OCI-LY7 (cell line): ENCODE measurements at regions not wholly inside any gene's neighbourhood (a gene's known extent, or its start where the extent isn't known, plus 50 kb on each side); places are given as distances from the start of the nearest gene placed in this dataset.

Experiments
- BruUV-seq: library from RNA; stranded (reverse); fragments of 400-500 nt; replicated peaks from 2 replicates; lab custom pipeline; 2021; lab: Mats Ljungman, UMichigan
- CTCF ChIA-PET: fragments of 300-600 bp; sonication (Branson Sonifier 250); formaldehyde crosslinking; loops from one replicate; lab custom pipeline; 2022; ENCODE audit warnings: antibody characterized with exemption; ENCODE audit not compliant: unreplicated experiment; lab: Charles Lee
- POLR2A ChIA-PET: fragments of 300-600 bp; sonication (Branson Sonifier 250); formaldehyde crosslinking; loops from one replicate; lab custom pipeline; 2022; ENCODE audit warnings: antibody characterized with exemption; lab: Charles Lee
- DNase-seq: peaks from one replicate; pipeline ENCODE4 v3.0.0-alpha.2; 2015; ENCODE audit warnings: low spot score
- H2AFZ ChIP-seq: fragments of 200-600 bp; sonication (generic), shearing (Covaris generic); 2 replicates; pipeline ENCODE4 v1.6.1; 2014; ENCODE audit warnings: mild to moderate bottlenecking, antibody characterized with exemption, low read length, moderate library complexity
- H3K27ac ChIP-seq: fragments of 200-600 bp; sonication (generic); 2 replicates; pipeline ENCODE4 v1.5.1; 2014; ENCODE audit warnings: mixed run types, low read depth, mild to moderate bottlenecking, moderate library complexity, low read length, inconsistent platforms; ENCODE audit not compliant: poor library complexity, severe bottlenecking
- H3K36me3 ChIP-seq: fragments of 200-600 bp; sonication (generic); 2 replicates; pipeline ENCODE4 v1.6.1; 2014; ENCODE audit warnings: mild to moderate bottlenecking, antibody characterized with exemption, low read length, moderate library complexity, mixed read lengths; ENCODE audit not compliant: insufficient read depth
- H3K4me1 ChIP-seq: fragments of 200-600 bp; sonication (generic); 2 replicates; pipeline ENCODE4 v1.5.1; 2014; ENCODE audit warnings: mild to moderate bottlenecking, low read length; ENCODE audit not compliant: insufficient read depth, poor library complexity, severe bottlenecking
- H3K4me2 ChIP-seq: fragments of 200-600 bp; sonication (generic); 2 replicates; pipeline ENCODE4 v1.6.1; 2014; ENCODE audit warnings: mild to moderate bottlenecking, low read length
- H3K4me3 ChIP-seq: fragments of 200-600 bp; sonication (generic); 2 replicates; pipeline ENCODE4 v1.5.1; 2014; ENCODE audit warnings: mild to moderate bottlenecking, low read depth, low read length; ENCODE audit not compliant: poor library complexity, severe bottlenecking
- H3K79me2 ChIP-seq: fragments of 200-600 bp; sonication (generic); 2 replicates; pipeline ENCODE4 v1.6.1; 2016; ENCODE audit warnings: low read depth, mild to moderate bottlenecking, low read length, moderate library complexity, mixed read lengths; ENCODE audit not compliant: insufficient read depth
- H3K9me2 ChIP-seq: fragments of 200-600 bp; sonication (generic); 2 replicates; pipeline ENCODE4 v1.6.1; 2016; ENCODE audit warnings: mild to moderate bottlenecking, low read length, mixed read lengths; ENCODE audit not compliant: insufficient read depth
- H3K9me3 ChIP-seq: fragments of 200-600 bp; sonication (generic); 2 replicates; pipeline ENCODE4 v1.6.1; 2014; ENCODE audit warnings: mild to moderate bottlenecking, mixed run types, low read length, mixed read lengths
- H4K20me1 ChIP-seq: fragments of 200-600 bp; sonication (generic); 2 replicates; pipeline ENCODE4 v1.6.1; 2014; ENCODE audit warnings: mild to moderate bottlenecking, antibody characterized with exemption, low read length, moderate library complexity, mixed read lengths; ENCODE audit not compliant: insufficient read depth
- CTCF ChIP-seq: fragments of 200-600 bp; sonication (generic); conservative IDR thresholded peaks from 2 replicates; pipeline ENCODE4 v1.5.1; 2014; ENCODE audit warnings: mild to moderate bottlenecking, antibody characterized with exemption, low read length, moderate library complexity, mixed read lengths
- EZH2phosphoT487 ChIP-seq: fragments of 200-600 bp; sonication (generic); IDR thresholded peaks from 2 replicates; pipeline ENCODE4 v1.6.1; 2018; ENCODE audit warnings: low read depth, borderline replicate concordance, mild to moderate bottlenecking, mixed run types, antibody characterized with exemption, low read length, moderate library complexity, mixed read lengths
- intact Hi-C: fragments of 100-400 bp; cut with micrococcal nuclease; formaldehyde crosslinking; loops from one replicate; pipeline ENCODE4 v1.10.0; 2022; ENCODE audit not compliant: unreplicated experiment

GRCh38 chr13:107993239-107993949 is 221.9 kb downstream of the LIG4 start:
- no peak for DNase-seq
- no peaks in the 10 kb centered on the region for H3K9me2 ChIP-seq
- H3K36me3 ChIP-seq = no peaks in the 10 kb centered on the region
- ChIA-PET POLR2A (no interaction called here), CTCF (no interaction called here)
- BruUV-seq = no TSS peak
- H3K27ac ChIP-seq = no peak overlapping the region
- no peaks in the 10 kb centered on the region for H3K79me2 ChIP-seq
- TF ChIP-seq CTCF (no peak), EZH2phosphoT487 (no peak)
- no peaks in the 10 kb centered on the region for H3K9me3 ChIP-seq
- intact Hi-C loops = no loop called here
- H3K4me3 ChIP-seq = no peak overlapping the region
- no peaks in the 10 kb centered on the region for H4K20me1 ChIP-seq
- no peak overlapping the region for H2AFZ ChIP-seq
- H3K4me2 ChIP-seq = no peak overlapping the region
- H3K4me1 ChIP-seq = no peaks in the 10 kb centered on the region

DNA sequence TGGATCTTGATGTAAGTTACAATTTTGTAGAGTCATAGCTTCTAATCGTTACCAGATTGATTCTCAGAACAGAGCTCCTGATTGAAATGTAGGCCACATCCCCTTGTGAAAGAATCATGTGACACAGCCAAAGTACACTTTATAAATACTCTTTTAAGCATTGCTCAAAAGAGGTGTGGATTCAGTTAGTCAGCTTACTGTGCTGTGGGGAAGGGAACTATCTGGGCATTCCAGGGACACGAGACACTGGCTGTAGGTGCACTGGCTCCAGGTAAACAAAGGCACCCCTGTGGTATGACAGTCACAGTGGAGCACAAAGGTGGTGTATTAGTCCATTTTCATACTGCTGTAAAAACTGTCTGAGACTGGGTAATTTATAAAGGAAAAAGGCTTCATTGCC is 222.8 kb downstream of the LIG4 start:
- intact Hi-C loops = no loop called here
- CTCF ChIA-PET = no interaction called here
- no peaks in the 10 kb centered on the region for H3K4me1 ChIP-seq
- H4K20me1 ChIP-seq = no peaks in the 10 kb centered on the region
- BruUV-seq = no TSS peak
- no peak overlapping the region for H3K27ac ChIP-seq
- DNase-seq = no peak
- no peaks in the 10 kb centered on the region for H3K79me2 ChIP-seq
- no peak overlapping the region for H2AFZ ChIP-seq
- H3K9me3 ChIP-seq = no peaks in the 10 kb centered on the region
- no peak overlapping the region for H3K4me3 ChIP-seq
- TF ChIP-seq EZH2phosphoT487 = no peak
- TF ChIP-seq CTCF = no peak
- no peaks in the 10 kb centered on the region for H3K36me3 ChIP-seq
- POLR2A ChIA-PET = interaction anchor here (0.8 kb wide), 1 partner anchor 291 kb away, joined by 3 read pairs; no protein-coding TSS in a partner anchor
- no peak overlapping the region for H3K4me2 ChIP-seq
- no peaks in the 10 kb centered on the region for H3K9me2 ChIP-seq

GRCh38 chr13:107977071-107977574 is 238.2 kb downstream of the LIG4 start:
- H3K27ac ChIP-seq = no peak overlapping the region
- H3K79me2 ChIP-seq = no peaks in the 10 kb centered on the region
- CTCF ChIA-PET = no interaction called here
- H2AFZ ChIP-seq = no peak overlapping the region
- H3K9me2 ChIP-seq = no peaks in the 10 kb centered on the region
- H3K9me3 ChIP-seq = no peaks in the 10 kb centered on the region
- H3K4me3 ChIP-seq = no peak overlapping the region
- no peak for TF ChIP-seq EZH2phosphoT487
- no peaks in the 10 kb centered on the region for H3K36me3 ChIP-seq
- H3K4me1 ChIP-seq = no peaks in the 10 kb centered on the region
- H4K20me1 ChIP-seq = no peaks in the 10 kb centered on the region
- POLR2A ChIA-PET = no interaction called here
- BruUV-seq = no TSS peak
- no peak for DNase-seq
- intact Hi-C loops = no loop called here
- H3K4me2 ChIP-seq = no peak overlapping the region
